MG63 (cell line): ENCODE measurements at regions not wholly inside any gene's neighbourhood (a gene's known extent, or its start where the extent isn't known, plus 50 kb on each side); places are given as distances from the start of the nearest gene placed in this dataset.
A peak's percentile ranks its signal among the peaks of the same experiment; 100 is the strongest.

Source experiments
- DNase-seq: peaks from one replicate; pipeline ENCODE4 v3.0.0-alpha.2; 2020
- H3K27me3 ChIP-seq: fragments of 250-450 bp; sonication (Bioruptor Pico); 2 replicates; pipeline ENCODE4 v1.5.1; 2020; ENCODE audit warnings: mild to moderate bottlenecking, moderate library complexity
- H3K36me3 ChIP-seq: fragments of 250-450 bp; sonication (Bioruptor Pico); 2 replicates; pipeline ENCODE4 v1.5.1; 2020; ENCODE audit warnings: mild to moderate bottlenecking, moderate library complexity
- H3K4me3 ChIP-seq: fragments of 250-450 bp; sonication (Bioruptor Pico); 2 replicates; pipeline ENCODE4 v1.5.1; 2020; ENCODE audit warnings: mild to moderate bottlenecking, moderate library complexity
- H3K9me3 ChIP-seq: fragments of 250-450 bp; sonication (Bioruptor Pico); 2 replicates; pipeline ENCODE4 v1.5.1; 2020; ENCODE audit warnings: mild to moderate bottlenecking, moderate library complexity

DNA sequence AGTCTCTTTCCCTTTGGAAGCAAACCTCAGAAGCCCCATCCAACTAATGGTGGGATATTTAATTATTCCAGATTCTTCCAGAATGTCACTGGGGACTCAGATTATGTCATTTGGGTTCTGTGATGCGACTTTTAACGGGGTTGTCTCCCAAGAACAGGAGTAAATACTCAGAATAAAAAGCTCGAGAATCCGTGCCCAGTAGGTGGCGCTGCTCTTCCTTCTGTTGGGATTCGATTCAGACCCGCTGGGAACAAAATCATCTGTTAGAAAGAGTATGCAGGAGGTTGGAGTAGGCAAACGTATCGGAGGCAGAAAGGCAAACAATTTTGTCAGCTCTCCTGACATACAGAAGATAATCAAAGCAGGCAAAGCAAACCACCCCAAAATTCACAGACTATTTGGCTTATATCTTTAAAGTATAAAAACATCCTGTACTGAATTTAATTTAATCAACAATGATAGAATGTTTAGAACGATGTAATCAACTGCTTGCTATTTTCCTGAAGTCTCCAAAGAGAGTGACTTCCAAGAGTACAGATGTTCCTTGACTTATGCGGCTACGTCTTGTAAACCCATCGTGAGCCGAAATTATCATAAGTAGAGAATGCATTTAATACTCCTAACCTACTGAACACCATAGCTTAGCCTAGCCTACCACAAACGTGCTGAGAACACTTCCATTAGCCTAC is 169.8 kb upstream of the RAI14 start:
- Histone ChIP-seq H3K36me3 (no peaks in the 10 kb centered on the region), H3K27me3 (no peaks in the 10 kb centered on the region), H3K4me3 (no peak overlapping the region), H3K9me3 (peaks cover 2% of the 10 kb centered on the region; the same call in 1 of the 2 replicates)
- peak; percentile 65 for DNase-seq

- Histone ChIP-seq H3K27me3 (no peaks in the 10 kb centered on the region), H3K9me3 (no peaks in the 10 kb centered on the region), H3K4me3 (no peak overlapping the region), H3K36me3 (no peaks in the 10 kb centered on the region)
- no peak for DNase-seq
Measured at GRCh38 chr5:34486849-34487158, 169.3 kb upstream of the RAI14 start.

DNA sequence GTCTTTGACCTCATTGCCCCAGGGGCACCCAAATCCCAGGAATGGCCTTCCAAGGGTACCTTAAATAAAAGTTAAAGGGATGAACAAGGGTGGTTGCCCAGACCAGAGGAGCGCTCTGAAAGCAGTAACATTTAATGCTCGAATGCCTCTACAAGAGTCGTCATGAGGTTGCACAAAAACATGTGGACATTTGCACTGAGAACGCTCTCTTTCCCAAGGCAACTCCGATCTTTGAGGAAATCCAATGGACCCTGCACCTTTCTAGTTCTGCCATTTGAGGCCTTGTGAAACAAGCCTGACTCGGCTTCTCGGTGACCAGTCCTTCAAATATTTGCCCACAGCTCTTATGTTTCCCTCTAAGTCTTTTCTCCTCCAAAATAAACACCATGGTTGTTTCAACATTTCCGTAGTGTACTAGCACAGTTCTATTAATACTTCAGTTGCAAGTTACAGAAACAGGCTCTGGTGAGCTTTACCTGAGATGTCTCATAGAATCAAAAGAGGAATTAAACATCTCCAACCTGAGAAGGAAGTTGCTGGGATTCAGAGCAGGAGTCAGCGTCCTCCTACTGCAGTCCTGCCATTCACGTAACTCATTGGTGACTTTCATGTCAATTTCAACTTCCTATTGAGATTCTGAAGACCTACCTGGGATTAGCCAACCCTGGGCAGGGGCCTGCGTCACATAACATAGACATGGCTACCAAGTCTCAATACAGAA is 168.8 kb upstream of the RAI14 start:
- no peaks in the 10 kb centered on the region for H3K9me3 ChIP-seq
- H3K27me3 ChIP-seq = no peaks in the 10 kb centered on the region
- DNase-seq = peak; percentile 66
- no peak overlapping the region for H3K4me3 ChIP-seq
- no peaks in the 10 kb centered on the region for H3K36me3 ChIP-seq

DNA sequence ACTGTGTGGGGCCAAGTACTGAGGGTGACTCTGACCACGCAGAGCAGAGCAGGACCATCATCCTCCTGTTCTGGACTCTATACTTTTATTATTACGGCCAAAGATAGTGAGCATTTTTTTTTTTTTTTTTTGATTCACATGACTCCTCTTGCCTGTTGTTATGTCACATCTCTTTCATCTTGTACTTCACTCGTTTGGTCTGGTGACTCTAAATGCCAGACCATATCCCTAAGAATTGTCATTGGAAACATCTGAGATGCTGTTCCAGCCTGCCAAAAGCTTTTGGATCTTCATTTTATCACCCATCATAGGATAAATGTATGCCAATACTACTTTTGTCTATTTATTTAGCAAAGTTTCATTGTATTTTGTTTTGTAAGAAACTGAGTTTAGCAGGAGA is 168.2 kb upstream of the RAI14 start:
- DNase-seq = no peak
- no peaks in the 10 kb centered on the region for H3K36me3 ChIP-seq
- H3K4me3 ChIP-seq = no peak overlapping the region
- no peaks in the 10 kb centered on the region for H3K27me3 ChIP-seq
- H3K9me3 ChIP-seq = no peaks in the 10 kb centered on the region

GRCh38 chr5:34488984-34489383 is 167.1 kb upstream of the RAI14 start:
- no peaks in the 10 kb centered on the region for H3K36me3 ChIP-seq
- no peak for DNase-seq

DNA sequence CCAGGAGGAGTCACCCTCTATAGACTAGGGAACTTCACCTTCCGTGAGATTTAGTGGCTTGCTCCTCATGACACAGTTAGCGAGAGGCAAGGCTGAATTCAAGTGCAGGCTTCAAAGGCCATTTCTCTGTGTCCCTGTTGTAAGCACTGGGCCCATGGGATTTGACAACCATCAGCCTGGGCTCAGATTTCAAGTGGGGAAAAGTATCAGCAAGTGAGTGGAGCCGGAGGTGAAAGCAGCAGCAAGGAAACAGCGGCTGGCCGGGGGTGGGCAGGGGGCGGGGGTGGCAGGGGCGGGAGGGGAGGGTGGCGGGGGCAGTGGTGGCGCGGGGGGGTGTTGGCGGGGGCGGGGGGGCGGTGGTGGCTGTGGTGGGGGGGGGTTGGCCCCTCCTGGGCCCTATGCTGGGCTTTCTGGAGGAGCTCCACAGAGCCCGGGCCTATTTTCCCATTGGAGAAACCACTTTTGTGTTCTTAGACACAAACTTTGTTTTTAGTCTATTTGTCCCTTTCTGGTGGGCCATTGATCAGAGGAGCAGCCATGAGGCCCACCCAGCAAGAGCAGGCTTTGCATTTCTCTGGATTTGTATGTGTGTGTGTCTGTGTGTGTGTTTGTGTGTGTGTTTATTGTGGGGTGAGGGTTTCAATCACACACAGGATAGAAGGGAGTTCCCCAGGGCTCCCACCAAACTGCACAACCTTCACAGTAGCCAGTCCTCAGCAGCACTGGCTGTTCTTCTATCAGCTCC is 165.4 kb upstream of the RAI14 start:
- no peak for DNase-seq
- no peaks in the 10 kb centered on the region for H3K36me3 ChIP-seq
- no peak overlapping the region for H3K4me3 ChIP-seq
- H3K27me3 ChIP-seq = no peaks in the 10 kb centered on the region
- H3K9me3 ChIP-seq = peaks cover 2% of the 10 kb centered on the region; the same call in 1 of the 2 replicates

More at GRCh38 chr5:34488984-34489383, 167.1 kb upstream of the RAI14 start:
- no peaks in the 10 kb centered on the region for H3K9me3 ChIP-seq
- no peaks in the 10 kb centered on the region for H3K27me3 ChIP-seq
- no peak overlapping the region for H3K4me3 ChIP-seq

GRCh38 chr5:34491251-34491620 is 164.9 kb upstream of the RAI14 start:
- H3K9me3 ChIP-seq = peaks cover 2% of the 10 kb centered on the region; the same call in 1 of the 2 replicates
- DNase-seq = no peak
- H3K36me3 ChIP-seq = no peaks in the 10 kb centered on the region
- H3K4me3 ChIP-seq = no peak overlapping the region
- no peaks in the 10 kb centered on the region for H3K27me3 ChIP-seq

DNA sequence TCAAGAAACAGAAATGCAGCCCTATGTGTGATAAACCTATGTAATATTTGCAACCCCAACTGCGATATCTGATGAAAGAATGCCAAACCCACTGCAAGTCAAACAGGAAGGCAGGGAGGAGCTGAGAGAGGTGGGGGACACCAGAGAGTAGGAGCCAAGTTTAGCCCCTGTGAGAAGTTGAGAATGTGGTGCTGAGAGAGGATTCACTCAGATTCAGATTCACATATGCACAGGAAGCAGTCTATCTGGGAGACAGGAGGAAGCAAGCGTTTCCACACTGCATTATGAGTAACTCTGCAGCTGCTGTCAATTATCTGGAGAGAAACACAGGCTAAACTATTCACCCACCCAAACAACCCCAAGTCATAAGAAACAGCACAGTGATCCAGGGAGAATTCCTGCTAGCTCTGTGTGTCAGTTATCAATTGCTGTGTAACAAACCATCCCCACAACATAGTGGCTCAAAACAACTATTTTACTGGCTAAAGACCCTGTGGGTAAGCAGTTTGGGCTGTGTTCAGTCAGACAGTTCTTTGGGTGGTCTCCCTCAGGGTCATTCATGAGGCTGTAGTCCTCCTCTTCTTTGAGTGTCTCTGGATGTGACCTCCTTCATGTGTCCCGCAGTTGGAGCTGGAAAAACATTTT is 161.9 kb upstream of the RAI14 start:
- Histone ChIP-seq H3K9me3 (peaks cover 2% of the 10 kb centered on the region; the same call in 1 of the 2 replicates), H3K4me3 (no peak overlapping the region), H3K36me3 (no peaks in the 10 kb centered on the region), H3K27me3 (no peaks in the 10 kb centered on the region)
- DNase-seq = no peak

DNA sequence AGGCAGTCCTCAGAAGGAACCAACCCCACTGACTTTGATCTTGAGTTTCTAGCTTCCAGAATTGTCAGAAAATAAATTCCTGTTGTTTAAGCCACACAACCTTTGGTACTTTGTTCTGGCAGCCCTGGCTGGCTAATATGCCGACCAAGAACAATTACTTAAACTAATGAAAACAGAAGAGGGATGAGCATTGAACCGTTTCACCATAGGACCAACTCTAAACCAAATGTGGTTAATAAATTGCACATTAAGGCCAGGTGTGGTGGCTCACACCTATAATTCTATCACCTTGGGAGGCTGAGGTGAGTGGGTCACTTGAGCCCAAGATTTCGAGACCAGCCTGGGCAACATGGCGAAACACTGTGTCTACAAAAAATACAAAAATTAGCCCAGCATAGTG is 160.9 kb upstream of the RAI14 start:
- Histone ChIP-seq H3K27me3 (no peaks in the 10 kb centered on the region), H3K9me3 (peaks cover 2% of the 10 kb centered on the region; the same call in 1 of the 2 replicates), H3K36me3 (no peaks in the 10 kb centered on the region), H3K4me3 (no peak overlapping the region)
- no peak for DNase-seq

DNA sequence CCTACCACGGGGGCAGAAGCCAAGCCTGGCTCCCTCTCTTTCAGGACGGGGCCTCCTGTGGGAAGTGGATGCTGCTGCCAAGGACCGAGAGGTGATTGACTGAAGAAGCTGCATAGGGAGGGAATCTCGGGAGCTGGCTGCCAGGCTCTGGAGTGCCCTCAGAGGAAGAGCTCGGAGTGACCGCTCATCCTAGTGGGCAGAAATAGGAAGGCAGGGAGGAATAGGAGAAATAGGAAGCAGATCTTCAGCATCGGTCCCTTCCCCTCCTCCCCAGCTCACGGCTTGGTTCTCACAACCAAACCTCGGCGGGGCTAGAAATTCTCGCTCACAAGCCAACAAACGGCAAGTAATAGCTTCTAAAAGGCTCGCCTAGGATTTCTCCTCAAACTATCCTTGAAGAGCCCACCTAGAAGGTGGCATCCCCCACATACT is 159.9 kb upstream of the RAI14 start:
- Histone ChIP-seq H3K27me3 (no peaks in the 10 kb centered on the region), H3K36me3 (no peaks in the 10 kb centered on the region), H3K4me3 (no peak overlapping the region), H3K9me3 (peaks cover 2% of the 10 kb centered on the region; the same call in 1 of the 2 replicates)
- DNase-seq = no peak

DNA sequence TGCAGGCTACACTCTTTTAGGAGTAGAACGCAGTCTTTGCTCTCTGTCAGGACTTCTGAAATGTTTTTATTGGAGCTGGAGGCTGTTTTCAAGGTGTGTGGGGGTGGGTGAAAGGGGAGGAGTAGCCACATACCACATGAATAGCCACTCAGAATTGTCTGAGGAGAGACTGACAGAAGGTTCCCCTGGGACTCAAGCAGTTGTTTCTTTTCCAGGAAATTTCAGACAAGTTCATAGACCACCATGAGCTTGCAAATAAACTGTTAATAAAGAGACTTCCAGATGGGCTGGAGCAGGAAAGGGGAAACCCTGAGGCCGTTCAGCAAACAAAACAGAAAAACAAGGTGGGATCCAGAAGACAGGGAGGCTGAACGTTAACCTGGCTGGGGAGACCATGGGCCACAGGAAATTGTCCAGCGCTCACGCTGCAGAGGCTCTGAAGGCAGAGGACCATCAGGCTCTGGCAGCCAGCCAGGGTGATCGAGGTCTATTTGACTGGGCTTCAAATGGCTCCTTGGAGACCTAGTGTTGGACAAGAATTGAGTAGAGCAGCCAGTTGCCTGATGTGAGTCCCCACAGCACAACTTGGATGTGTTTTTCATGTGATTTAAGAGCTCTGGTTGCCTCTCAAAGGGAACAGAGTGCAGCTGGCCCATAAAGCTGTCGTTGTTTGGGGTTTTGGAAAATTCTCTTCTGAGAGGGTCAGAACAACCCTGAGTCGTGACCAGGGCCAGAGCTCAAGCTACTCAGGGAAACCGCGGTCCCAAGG is 159.2 kb upstream of the RAI14 start:
- DNase-seq = no peak
- no peak overlapping the region for H3K4me3 ChIP-seq
- H3K27me3 ChIP-seq = no peaks in the 10 kb centered on the region
- H3K9me3 ChIP-seq = peaks cover 2% of the 10 kb centered on the region; the same call in 1 of the 2 replicates
- no peaks in the 10 kb centered on the region for H3K36me3 ChIP-seq

GRCh38 chr5:34497470-34497808 is 158.7 kb upstream of the RAI14 start:
- no peaks in the 10 kb centered on the region for H3K36me3 ChIP-seq
- H3K27me3 ChIP-seq = no peaks in the 10 kb centered on the region
- H3K9me3 ChIP-seq = peaks cover 2% of the 10 kb centered on the region; the same call in 1 of the 2 replicates
- DNase-seq = no peak
- H3K4me3 ChIP-seq = no peak overlapping the region

DNA sequence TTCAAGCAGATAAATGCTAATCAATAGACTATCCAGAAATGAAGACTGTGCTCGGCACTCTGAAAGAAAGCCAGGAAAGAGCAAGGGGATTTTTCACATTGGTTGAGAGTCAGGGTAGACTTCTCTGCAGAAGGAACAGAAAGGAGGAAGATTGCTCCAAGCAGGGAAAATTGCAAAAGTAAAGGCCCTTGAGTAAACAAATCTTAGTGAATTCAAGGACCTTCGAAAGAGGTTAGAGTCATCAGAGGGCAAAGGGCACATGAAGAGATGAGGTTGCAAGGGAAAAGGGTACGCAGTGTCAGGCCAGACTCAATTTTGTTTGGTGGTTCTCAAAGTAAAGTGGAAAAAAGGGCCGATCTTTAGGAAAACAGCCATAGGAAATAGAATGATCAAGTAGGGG is 157.6 kb upstream of the RAI14 start:
- Histone ChIP-seq H3K27me3 (no peaks in the 10 kb centered on the region), H3K36me3 (no peaks in the 10 kb centered on the region)
- DNase-seq = no peak

DNA sequence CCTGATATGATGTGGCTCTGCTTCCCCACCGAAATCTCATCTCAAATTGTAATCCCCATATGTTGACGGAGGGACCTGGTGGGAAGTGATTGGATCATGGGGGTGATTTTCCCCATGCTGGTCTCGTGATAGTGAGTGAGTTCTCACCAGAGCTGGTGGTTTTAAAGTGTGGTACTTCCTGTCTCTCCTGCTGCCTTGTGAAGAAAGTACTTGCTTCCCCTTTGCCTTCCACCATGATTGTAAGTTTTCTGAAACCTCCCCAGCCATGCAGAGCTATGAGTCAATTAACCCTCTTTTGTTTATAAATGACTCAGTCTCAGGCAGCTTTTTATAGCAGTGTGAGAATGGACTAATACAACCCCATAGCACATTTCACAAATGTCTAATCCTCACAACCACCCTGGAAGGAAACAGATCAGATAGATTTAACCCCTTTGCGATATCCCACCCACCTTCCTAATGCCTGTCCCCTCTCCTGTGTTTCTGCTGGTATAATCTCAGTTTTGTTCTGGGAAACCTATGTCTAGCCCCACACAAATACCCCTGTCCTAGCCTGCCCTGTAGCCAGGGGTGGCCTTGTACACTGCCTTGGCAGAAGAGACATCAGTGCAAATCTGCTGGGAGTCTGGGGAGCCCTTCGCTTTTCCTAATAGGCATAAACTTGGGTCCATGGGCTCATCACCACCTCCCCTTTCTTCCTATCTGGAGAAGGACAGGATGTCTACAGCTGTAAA is 157.0 kb upstream of the RAI14 start:
- peak; percentile 37 for DNase-seq
- Histone ChIP-seq H3K4me3 (no peak overlapping the region), H3K9me3 (peaks cover 2% of the 10 kb centered on the region; the same call in 1 of the 2 replicates), H3K27me3 (no peaks in the 10 kb centered on the region), H3K36me3 (no peaks in the 10 kb centered on the region)

More for the DNA sequence above, 157.6 kb upstream of the RAI14 start:
- H3K4me3 ChIP-seq = no peak overlapping the region
- peaks cover 2% of the 10 kb centered on the region; the same call in 1 of the 2 replicates for H3K9me3 ChIP-seq

DNA sequence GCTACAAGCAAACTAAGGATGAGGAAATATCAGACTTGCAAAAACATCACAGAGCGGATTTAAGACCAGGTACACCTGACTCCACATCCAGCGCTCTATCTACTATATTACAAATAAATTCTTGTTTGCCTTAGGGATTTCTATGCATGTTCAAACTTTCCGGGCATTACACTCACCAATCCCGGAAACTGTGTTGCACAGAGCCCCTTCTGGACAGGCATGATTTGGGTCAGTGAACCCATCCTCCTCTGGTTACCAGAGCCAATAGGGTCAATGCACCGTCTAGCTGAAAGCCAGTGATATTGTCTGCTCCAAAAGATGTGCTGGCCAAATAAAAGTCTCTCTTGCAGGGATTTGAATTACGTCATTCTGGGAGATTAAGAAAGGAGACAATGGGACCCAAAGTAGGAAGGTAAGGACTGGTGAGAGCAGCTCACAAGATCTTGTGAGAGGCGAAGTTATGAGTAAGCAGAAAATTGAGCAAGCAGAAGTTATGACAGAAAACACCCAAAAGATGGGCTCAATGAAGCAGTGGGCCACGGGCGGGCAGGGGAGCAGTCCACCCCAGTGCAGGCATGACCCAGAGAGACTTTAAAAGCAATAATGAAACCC is 155.8 kb upstream of the RAI14 start:
- H3K36me3 ChIP-seq = no peaks in the 10 kb centered on the region
- no peak overlapping the region for H3K4me3 ChIP-seq
- peaks cover 7% of the 10 kb centered on the region for H3K9me3 ChIP-seq
- DNase-seq = no peak
- no peaks in the 10 kb centered on the region for H3K27me3 ChIP-seq
